Nephron progenitor cell (in vitro differentiated cells): ENCODE measurements at regions not wholly inside any gene's neighbourhood (a gene's known extent, or its start where the extent isn't known, plus 50 kb on each side); places are given as distances from the start of the nearest gene placed in this dataset.

ENCODE experiments used
- DNase-seq: peaks from one replicate; pipeline ENCODE4 v3.0.0; 2021
- H3K27ac Mint-ChIP-seq: 2 replicates; pipeline ENCODE4 v1.8.0; 2021; ENCODE audit warnings: mild to moderate bottlenecking, moderate library complexity, mixed read lengths
- H3K27me3 Mint-ChIP-seq: 2 replicates; pipeline ENCODE4 v1.8.0; 2021; ENCODE audit warnings: mild to moderate bottlenecking, low read depth, mixed read lengths; ENCODE audit not compliant: poor library complexity
- H3K36me3 Mint-ChIP-seq: 2 replicates; pipeline ENCODE4 v1.8.0; 2021; ENCODE audit warnings: low read depth, mixed read lengths
- H3K4me1 Mint-ChIP-seq: 2 replicates; pipeline ENCODE4 v1.8.0; 2021; ENCODE audit warnings: mixed read lengths
- H3K4me3 Mint-ChIP-seq: 2 replicates; pipeline ENCODE4 v1.8.0; 2021; ENCODE audit warnings: mild to moderate bottlenecking, moderate library complexity, mixed read lengths
- H3K9me3 Mint-ChIP-seq: 2 replicates; pipeline ENCODE4 v1.8.0; 2021; ENCODE audit warnings: mild to moderate bottlenecking, moderate library complexity, mixed read lengths
- TF ChIP-seq, protein P1 (sequence below): fragments of 200-600 bp; sonication (generic); IDR thresholded peaks from 2 replicates; pipeline ENCODE4 v1.5.0; 2021; ENCODE audit warnings: antibody characterized with exemption

DNA sequence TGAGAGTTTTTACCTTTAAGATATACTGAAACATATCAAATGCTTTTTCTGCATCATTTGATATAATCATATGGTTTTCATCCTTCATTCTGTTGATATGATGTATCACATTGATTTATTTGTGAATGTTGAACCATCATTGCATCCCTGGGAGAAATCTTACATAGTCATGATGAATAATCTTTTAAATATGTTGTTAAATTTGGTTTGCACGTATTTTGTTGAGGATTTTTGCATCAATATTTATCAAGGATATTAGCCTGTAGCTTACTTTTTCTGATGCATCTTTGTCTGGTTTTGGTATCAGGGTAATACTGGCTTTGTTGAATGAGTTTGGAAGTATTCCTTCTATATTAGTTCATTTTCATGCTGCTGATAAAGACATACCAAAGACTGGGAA is 541.4 kb downstream of the TLL1 start:
- H3K36me3 Mint-ChIP-seq = no peaks in the 10 kb centered on the region
- no peak for DNase-seq
- TF ChIP-seq, protein P1, sequence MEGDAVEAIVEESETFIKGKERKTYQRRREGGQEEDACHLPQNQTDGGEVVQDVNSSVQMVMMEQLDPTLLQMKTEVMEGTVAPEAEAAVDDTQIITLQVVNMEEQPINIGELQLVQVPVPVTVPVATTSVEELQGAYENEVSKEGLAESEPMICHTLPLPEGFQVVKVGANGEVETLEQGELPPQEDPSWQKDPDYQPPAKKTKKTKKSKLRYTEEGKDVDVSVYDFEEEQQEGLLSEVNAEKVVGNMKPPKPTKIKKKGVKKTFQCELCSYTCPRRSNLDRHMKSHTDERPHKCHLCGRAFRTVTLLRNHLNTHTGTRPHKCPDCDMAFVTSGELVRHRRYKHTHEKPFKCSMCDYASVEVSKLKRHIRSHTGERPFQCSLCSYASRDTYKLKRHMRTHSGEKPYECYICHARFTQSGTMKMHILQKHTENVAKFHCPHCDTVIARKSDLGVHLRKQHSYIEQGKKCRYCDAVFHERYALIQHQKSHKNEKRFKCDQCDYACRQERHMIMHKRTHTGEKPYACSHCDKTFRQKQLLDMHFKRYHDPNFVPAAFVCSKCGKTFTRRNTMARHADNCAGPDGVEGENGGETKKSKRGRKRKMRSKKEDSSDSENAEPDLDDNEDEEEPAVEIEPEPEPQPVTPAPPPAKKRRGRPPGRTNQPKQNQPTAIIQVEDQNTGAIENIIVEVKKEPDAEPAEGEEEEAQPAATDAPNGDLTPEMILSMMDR = no peak
- H3K27me3 Mint-ChIP-seq = no peaks in the 10 kb centered on the region
- H3K27ac Mint-ChIP-seq = no peak overlapping the region
- no peak overlapping the region for H3K4me3 Mint-ChIP-seq
- H3K4me1 Mint-ChIP-seq = no peaks in the 10 kb centered on the region
- H3K9me3 Mint-ChIP-seq = peaks cover 8% of the 10 kb centered on the region

GRCh38 chr4:166415749-166416148 is 542.7 kb downstream of the TLL1 start:
- no peak overlapping the region for H3K27ac Mint-ChIP-seq
- no peaks in the 10 kb centered on the region for H3K4me1 Mint-ChIP-seq

DNA sequence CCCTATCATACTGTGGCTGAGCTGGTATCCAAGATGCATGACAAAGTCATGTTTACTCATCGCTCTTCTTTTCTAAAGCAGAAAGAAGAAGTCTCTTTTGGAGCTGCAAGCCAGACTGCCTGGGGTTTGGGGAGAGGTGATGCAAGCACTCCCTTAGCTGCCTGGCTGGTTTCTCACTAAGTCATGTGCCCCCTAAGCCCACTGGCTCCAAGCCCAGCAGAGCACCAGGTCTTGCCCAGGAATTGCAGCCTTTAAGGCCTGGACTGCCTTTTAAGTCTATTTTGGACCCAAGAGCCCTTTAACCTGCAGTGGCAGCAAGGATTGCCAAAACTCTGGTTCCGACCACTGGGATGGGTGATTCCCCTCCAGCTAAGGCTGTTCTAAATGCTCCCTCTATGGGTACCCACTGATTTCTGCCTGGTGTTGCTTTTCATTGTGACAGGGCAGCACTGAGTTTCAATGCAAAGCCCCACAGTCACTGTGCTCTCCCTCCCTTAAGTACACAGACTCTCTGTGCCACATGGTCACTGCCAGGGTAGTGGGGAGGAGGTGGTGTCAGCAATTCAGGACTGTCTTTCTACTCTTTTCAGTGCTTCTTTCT is 548.6 kb downstream of the TLL1 start:
- H3K27me3 Mint-ChIP-seq = no peaks in the 10 kb centered on the region

More at GRCh38 chr4:166415749-166416148, 542.7 kb downstream of the TLL1 start:
- TF ChIP-seq, protein P1 = no peak
- H3K4me3 Mint-ChIP-seq = no peak overlapping the region
- peaks cover 8% of the 10 kb centered on the region for H3K9me3 Mint-ChIP-seq
- no peaks in the 10 kb centered on the region for H3K27me3 Mint-ChIP-seq
- no peaks in the 10 kb centered on the region for H3K36me3 Mint-ChIP-seq
- no peak for DNase-seq

DNA sequence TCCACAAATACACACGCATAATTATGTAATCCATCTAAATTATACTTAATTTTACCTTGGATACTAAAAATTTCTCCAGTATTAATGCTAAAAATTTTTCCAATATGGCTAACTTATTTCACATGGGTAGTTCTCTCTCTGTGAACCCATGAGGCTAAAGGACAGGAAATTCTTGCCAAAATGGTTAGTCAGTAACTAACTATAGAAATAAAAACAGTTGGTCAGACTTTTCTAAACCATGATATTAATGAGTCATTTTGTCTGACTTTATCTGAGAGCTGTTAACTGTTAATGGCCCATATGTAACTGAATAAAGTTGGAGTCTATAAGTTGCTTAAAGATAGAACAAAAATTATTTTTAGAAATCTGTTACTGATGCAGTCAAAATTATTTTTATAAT is 549.4 kb downstream of the TLL1 start:
- DNase-seq = no peak
- Mint-ChIP-seq H3K27ac (no peak overlapping the region), H3K4me1 (no peaks in the 10 kb centered on the region), H3K27me3 (no peaks in the 10 kb centered on the region), H3K4me3 (no peak overlapping the region), H3K9me3 (peaks cover 3% of the 10 kb centered on the region), H3K36me3 (no peaks in the 10 kb centered on the region)
- TF ChIP-seq, protein P1 = no peak

More for the DNA sequence above, 548.6 kb downstream of the TLL1 start:
- TF ChIP-seq, protein P1 = no peak
- Mint-ChIP-seq H3K4me1 (no peaks in the 10 kb centered on the region), H3K4me3 (no peak overlapping the region), H3K36me3 (no peaks in the 10 kb centered on the region), H3K9me3 (peaks cover 8% of the 10 kb centered on the region), H3K27ac (no peak overlapping the region)
- no peak for DNase-seq

DNA sequence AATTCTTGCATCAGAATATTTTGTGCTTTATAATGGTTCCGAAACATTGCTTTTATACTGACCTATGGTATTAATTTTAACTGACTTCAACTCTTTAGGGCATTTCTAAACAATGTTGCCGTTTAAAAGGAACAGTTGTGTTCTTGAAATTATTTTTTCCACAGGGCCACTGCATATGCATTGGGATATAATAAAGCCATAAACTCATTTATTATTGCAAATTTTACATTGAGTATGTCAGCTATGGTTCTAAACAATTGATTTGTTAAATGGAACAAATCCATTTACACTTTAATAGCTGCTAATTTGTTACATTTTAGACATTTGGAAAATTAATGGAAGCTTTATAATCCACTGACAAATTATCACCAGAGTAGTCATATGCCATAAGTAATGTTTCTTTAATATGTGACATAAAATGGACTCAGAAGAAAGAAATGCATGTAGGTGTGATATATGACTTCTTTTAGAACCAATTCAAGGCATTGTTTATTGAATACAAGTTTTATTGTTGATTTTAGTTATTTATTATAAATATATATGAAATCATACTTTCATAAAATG is 553.3 kb downstream of the TLL1 start:
- H3K9me3 Mint-ChIP-seq = no peaks in the 10 kb centered on the region
- H3K36me3 Mint-ChIP-seq = no peaks in the 10 kb centered on the region
- no peak for DNase-seq

More for the DNA sequence above, 553.3 kb downstream of the TLL1 start:
- TF ChIP-seq, protein P1 = no peak
- peaks cover 4% of the 10 kb centered on the region for H3K27me3 Mint-ChIP-seq
- no peak overlapping the region for H3K4me3 Mint-ChIP-seq
- no peaks in the 10 kb centered on the region for H3K4me1 Mint-ChIP-seq
- no peak overlapping the region for H3K27ac Mint-ChIP-seq
